Sigmoid colon (tissue), 4 donors: ENCODE measurements at regions not wholly inside any gene's neighbourhood (a gene's known extent, or its start where the extent isn't known, plus 50 kb on each side); places are given as distances from the start of the nearest gene placed in this dataset.
"Not testable (repeated sequence)": the region's sequence is repeated elsewhere in the genome, so short reads cannot be mapped to it uniquely, and the experiment has no call there.

ENCODE experiments used
- EP300 ChIP-seq, 4 donors: sonication (generic); formaldehyde crosslinking; IDR thresholded peaks; one replicate each; pipeline ENCODE4 v1.6.1; 2017; ENCODE audit warnings: antibody characterized with exemption in 4 of 4
- POLR2AphosphoS5 ChIP-seq, 4 donors: sonication (generic); formaldehyde crosslinking; IDR thresholded peaks; one replicate each; pipeline ENCODE4 v1.6.1; 2017; ENCODE audit warnings: antibody characterized with exemption in 4 of 4
- TF ChIP-seq, protein P1 (sequence below), 4 experiments: fragments of 450-650 bp in 3 of 4; fragments of 200-600 bp in 1 of 4; IDR thresholded peaks; one replicate each; pipeline ENCODE4 v1.5.1; 2016 to 2019; ENCODE audit warnings: antibody characterized with exemption in 4 of 4, mild to moderate bottlenecking in 3 of 4, moderate library complexity in 2 of 4

DNA sequence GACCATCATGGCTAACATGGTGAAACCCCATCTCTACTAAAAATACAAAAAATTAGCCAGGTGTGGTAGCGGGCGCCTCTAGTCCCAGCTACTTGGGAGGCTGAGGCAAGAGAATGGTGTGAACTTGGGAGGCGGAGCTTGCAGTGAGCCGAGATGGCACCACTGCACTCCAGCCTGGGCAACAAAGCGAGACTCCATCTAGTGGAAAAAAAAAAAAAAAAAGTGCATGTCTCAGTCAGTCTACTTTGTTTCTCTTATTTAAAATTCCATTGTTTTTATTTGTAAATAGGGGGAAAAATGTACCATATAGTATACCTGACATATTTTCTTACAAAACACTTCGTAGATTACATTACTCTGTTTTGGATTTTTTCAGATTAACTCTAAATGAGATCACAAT lies 1471.4 kb downstream of the SUCLG1 start:
- TF ChIP-seq, protein P1, sequence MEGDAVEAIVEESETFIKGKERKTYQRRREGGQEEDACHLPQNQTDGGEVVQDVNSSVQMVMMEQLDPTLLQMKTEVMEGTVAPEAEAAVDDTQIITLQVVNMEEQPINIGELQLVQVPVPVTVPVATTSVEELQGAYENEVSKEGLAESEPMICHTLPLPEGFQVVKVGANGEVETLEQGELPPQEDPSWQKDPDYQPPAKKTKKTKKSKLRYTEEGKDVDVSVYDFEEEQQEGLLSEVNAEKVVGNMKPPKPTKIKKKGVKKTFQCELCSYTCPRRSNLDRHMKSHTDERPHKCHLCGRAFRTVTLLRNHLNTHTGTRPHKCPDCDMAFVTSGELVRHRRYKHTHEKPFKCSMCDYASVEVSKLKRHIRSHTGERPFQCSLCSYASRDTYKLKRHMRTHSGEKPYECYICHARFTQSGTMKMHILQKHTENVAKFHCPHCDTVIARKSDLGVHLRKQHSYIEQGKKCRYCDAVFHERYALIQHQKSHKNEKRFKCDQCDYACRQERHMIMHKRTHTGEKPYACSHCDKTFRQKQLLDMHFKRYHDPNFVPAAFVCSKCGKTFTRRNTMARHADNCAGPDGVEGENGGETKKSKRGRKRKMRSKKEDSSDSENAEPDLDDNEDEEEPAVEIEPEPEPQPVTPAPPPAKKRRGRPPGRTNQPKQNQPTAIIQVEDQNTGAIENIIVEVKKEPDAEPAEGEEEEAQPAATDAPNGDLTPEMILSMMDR (IDR thresholded peaks at IDR 0.05) = not testable (repeated sequence)
- not testable (repeated sequence) for TF ChIP-seq EP300, POLR2AphosphoS5 (IDR thresholded peaks at IDR 0.05)
